Spleen (tissue), 7 donors: ENCODE measurements at regions not wholly inside any gene's neighbourhood (a gene's known extent, or its start where the extent isn't known, plus 50 kb on each side); places are given as distances from the start of the nearest gene placed in this dataset.

ENCODE experiments used
- CTCF ChIP-seq, 11 experiments: fragments of 200-600 bp in 7 of 11; fragments of 450-650 bp in 4 of 11; sonication (generic) in 4 of 11; IDR thresholded peaks in 8 of 11; conservative IDR thresholded peaks in 3 of 11; 1 replicate in 7 of 11; 2 replicates in 4 of 11; pipeline versions ENCODE4 v1.4.0 to v1.8.0; 2016 to 2021; ENCODE audit warnings: antibody characterized with exemption in 11 of 11, inconsistent platforms in 4 of 11, mild to moderate bottlenecking in 1 of 11
- POLR2A ChIP-seq, 3 donors: fragments of 450-650 bp; IDR thresholded peaks; one replicate each; pipeline ENCODE4 v1.5.1; 2017; ENCODE audit warnings: antibody characterized with exemption in 3 of 3, mild to moderate bottlenecking in 1 of 3
- POLR2AphosphoS5 ChIP-seq, 3 donors: sonication (generic); formaldehyde crosslinking; IDR thresholded peaks; one replicate each; pipeline ENCODE4 v1.5.1; 2017; ENCODE audit warnings: antibody characterized with exemption in 3 of 3
- donor health status: DM: no; HTN: no; CAD: no; lungs with moderate emphysema.
- donor health status: DM: no; HTN: no; CAD: no.
- donor health status: DM: no; HTN: no; CAD: no.

DNA sequence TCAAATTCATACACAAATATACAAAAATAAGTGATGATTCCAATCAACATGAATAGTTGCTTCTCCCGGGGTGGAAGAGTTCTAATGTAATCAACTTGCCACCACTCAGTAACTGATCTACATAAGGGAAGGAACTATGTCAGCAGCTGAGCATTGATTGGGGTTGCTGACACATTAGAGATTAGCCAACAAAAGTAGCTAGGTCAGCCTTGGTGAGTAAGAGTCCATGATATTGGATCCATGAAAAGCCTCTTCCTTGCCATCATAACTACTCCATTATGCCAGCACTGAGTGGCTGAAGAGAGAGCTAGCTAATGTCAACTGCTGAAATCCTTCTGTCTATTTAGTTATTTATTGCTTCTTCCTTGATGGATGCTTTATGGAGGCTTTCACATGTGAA is 309.8 kb downstream of the NFIB start:
- no peak for TF ChIP-seq POLR2AphosphoS5 (IDR thresholded peaks at IDR 0.05)
- TF ChIP-seq CTCF (IDR thresholded peaks at IDR 0.05 in 8 of 11, conservative IDR thresholded peaks at IDR 0.05 in 3 of 11), result no peak
- TF ChIP-seq POLR2A (IDR thresholded peaks at IDR 0.05), result no peak
